Prostate gland (tissue), 2 donors: ENCODE measurements at regions not wholly inside any gene's neighbourhood (a gene's known extent, or its start where the extent isn't known, plus 50 kb on each side); places are given as distances from the start of the nearest gene placed in this dataset.

Experiments used
- DNase-seq: peaks from one replicate; pipeline ENCODE4 v3.0.0-alpha.2; 2019; ENCODE audit warnings: low spot score
- H3K27ac ChIP-seq, 2 donors: fragments of 200-600 bp; sonication (generic); 2 replicates each; pipeline ENCODE4 v1.5.1; 2017 to 2019
- H3K27me3 ChIP-seq: fragments of 200-600 bp; sonication (generic); replicated peaks from 2 replicates; pipeline ENCODE4 v1.5.1; 2019; ENCODE audit not compliant: insufficient read depth
- H3K36me3 ChIP-seq, 2 donors: fragments of 200-600 bp; sonication (generic); 1 replicate in 1 of 2; 2 replicates in 1 of 2; pipeline versions ENCODE4 v1.5.1 to v1.8.1; 2017 to 2019
- H3K4me1 ChIP-seq: fragments of 200-600 bp; sonication (generic); replicated peaks from 2 replicates; pipeline ENCODE4 v1.5.1; 2019
- H3K4me3 ChIP-seq, 2 donors: fragments of 200-600 bp; sonication (generic); 2 replicates each; pipeline ENCODE4 v1.5.1; 2017 to 2019
- H3K9me3 ChIP-seq: fragments of 200-600 bp; sonication (generic); 2 replicates; pipeline ENCODE4 v1.5.1; 2017
- CTCF ChIP-seq, 4 experiments: fragments of 200-600 bp in 2 of 4; fragments of 450-650 bp in 2 of 4; sonication (generic) in 2 of 4; IDR thresholded peaks; 1 replicate in 3 of 4; 2 replicates in 1 of 4; pipeline ENCODE4 v1.5.1; 2016 to 2019; ENCODE audit warnings: antibody characterized with exemption in 4 of 4, mild to moderate bottlenecking in 2 of 4, moderate library complexity in 2 of 4
- POLR2A ChIP-seq: fragments of 450-650 bp; IDR thresholded peaks from one replicate; pipeline ENCODE4 v1.6.1; 2016; ENCODE audit warnings: antibody characterized with exemption, mild to moderate bottlenecking
- POLR2AphosphoS5 ChIP-seq: sonication (generic); formaldehyde crosslinking; IDR thresholded peaks from one replicate; pipeline ENCODE4 v1.6.1; 2017; ENCODE audit warnings: antibody characterized with exemption
- WGBS: methylation state at CpG from one replicate; pipeline ENCODE4 v1.1.5; 2018; 5-methylcytosine and 5-hydroxymethylcytosine counted together
- intact Hi-C: fragments of 100-400 bp; cut with DNase I; formaldehyde crosslinking; loops from one replicate; pipeline ENCODE4 v1.14.2; 2022

DNA sequence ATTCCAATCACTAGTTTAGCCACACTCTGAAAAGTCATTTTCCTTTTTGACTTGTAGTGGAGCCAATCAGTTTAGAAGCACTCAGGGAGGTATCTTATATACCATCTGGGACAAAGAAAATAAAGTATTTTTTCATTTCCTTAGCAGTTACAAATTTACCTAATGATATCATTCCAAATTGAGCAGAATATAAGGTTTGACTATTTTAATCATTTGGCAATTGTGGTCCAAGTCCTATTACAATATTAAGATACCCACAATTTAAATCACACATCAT lies 170.6 kb downstream of the LTN1 start:
- TF ChIP-seq POLR2A (no peak), CTCF (IDR thresholded peaks at IDR 0.05) (no peak), POLR2AphosphoS5 (no peak)
- intact Hi-C loops = loop anchor here (5.0 kb wide), 2 partner anchors 60 to 70 kb away; no protein-coding TSS in a partner anchor
- H3K4me3 ChIP-seq = no peak overlapping the region
- H3K4me1 ChIP-seq = peaks cover 4% of the 10 kb centered on the region
- no peaks in the 10 kb centered on the region for H3K27me3 ChIP-seq
- H3K36me3 ChIP-seq = no peaks in the 10 kb centered on the region
- H3K27ac ChIP-seq = peak overlapping the region; percentile 17 to 57
- no peaks in the 10 kb centered on the region for H3K9me3 ChIP-seq
- DNase-seq = no peak

DNA sequence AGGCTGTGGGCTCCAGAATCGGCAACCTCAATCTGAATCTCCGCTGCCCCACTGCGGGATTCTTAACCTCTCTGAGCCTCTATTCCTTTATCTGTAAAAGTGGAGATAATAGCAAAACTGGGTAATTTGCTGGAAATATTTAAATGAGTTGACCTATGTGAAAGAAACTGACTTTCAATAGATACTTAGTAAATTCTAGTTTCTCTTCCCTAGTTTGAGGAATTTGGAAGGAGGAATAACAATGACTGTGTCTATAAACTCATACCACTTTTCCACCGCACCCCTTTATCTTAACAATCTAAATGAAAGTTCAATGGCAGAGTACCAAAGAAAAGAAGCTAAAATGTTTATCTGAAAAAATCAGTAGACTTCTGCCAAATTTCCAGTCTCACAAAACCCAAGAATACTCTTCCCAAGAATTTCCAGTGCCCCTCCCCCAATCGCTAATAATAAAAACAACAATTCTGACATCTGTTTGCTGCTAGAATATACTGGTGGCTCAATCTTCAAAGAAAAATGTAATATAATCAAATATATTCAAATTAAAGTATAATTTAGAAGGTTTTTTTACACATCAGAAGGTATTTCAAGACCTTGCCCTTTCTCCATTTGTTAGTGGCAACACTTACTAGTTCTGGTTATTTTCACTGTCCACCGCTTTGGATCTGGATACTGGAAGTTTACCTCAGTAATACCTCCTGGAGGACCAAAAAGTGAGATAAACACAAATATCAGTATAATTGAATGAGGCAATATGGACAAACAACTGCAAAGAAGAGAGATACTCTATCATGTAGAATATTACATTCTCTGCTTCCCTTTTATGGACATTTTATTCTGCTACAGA lies 171.2 kb downstream of the LTN1 start:
- 40% methylated on average over 6 of the region's 6 CpGs for WGBS

GRCh38 chr21:28818663-28819278 lies 173.9 kb downstream of the LTN1 start:
- 92% methylated on average over 4 of the region's 4 CpGs for WGBS
- Histone ChIP-seq H3K36me3 (no peaks in the 10 kb centered on the region), H3K27ac (no peak overlapping the region), H3K27me3 (no peaks in the 10 kb centered on the region), H3K9me3 (no peaks in the 10 kb centered on the region), H3K4me3 (no peak overlapping the region), H3K4me1 (peaks cover 2% of the 10 kb centered on the region)
- no peak for TF ChIP-seq POLR2AphosphoS5
- intact Hi-C loops = no loop called here
- DNase-seq = no peak

More for the DNA sequence above, 171.2 kb downstream of the LTN1 start:
- no peaks in the 10 kb centered on the region for H3K27me3 ChIP-seq
- no peak for TF ChIP-seq POLR2A
- TF ChIP-seq CTCF (IDR thresholded peaks at IDR 0.05) = no peak
- no peak for TF ChIP-seq POLR2AphosphoS5
- peaks cover 4% of the 10 kb centered on the region for H3K4me1 ChIP-seq
- intact Hi-C loops = loop anchor here (5.0 kb wide), 2 partner anchors 61 to 69 kb away; no protein-coding TSS in a partner anchor
- H3K4me3 ChIP-seq = no peak overlapping the region
- peak overlapping the region; percentile 38 to 57 for H3K27ac ChIP-seq
- no peaks in the 10 kb centered on the region for H3K9me3 ChIP-seq
- no peak for DNase-seq
- H3K36me3 ChIP-seq = no peaks in the 10 kb centered on the region

DNA sequence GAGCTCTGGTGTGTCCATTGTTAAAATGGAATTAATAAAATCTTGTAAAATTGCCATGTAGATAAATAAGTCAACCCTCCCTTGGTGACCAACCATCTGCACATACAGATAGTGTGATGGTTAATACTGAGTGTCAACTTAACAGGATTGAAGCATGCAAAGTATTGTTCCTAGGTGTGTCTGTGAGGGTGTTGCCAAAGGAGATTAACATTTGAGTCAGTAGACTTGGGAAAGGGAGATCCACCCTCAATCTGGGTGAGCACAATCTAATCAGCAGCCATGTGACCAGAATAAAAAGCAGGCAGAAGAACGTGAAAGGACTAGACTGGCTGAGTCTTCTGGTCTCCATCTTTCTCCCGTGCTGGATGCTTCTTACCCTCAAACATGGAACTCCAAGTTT lies 174.8 kb downstream of the LTN1 start:
- Histone ChIP-seq H3K27ac (no peak overlapping the region), H3K9me3 (no peaks in the 10 kb centered on the region), H3K36me3 (no peaks in the 10 kb centered on the region), H3K4me1 (no peaks in the 10 kb centered on the region), H3K27me3 (no peaks in the 10 kb centered on the region), H3K4me3 (no peak overlapping the region)
- intact Hi-C loops = no loop called here
- WGBS = 91% methylated on average over 2 of the region's 2 CpGs
- DNase-seq = no peak
- TF ChIP-seq POLR2AphosphoS5 (no peak), POLR2A (no peak), CTCF (IDR thresholded peaks at IDR 0.05) (no peak)

DNA sequence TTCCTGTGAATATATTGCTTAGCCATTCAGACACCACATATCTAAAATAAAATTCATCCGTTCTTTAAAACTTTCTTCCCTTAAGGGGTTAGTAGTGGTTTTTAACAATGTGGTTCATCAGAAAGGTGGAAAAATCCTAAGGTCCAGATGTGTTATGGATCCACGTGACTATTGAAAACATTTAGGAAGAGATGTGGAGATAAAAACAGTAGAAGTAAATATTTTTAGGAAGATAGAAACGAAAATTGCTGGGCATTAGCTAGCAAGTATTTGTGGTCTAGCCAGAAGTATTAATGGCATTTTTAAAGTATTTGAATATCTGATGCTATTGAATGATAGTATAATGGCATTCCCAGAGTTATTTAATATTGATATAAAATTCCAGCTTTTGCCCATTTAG lies 180.8 kb downstream of the LTN1 start:
- H3K27ac ChIP-seq = no peak overlapping the region
- no peaks in the 10 kb centered on the region for H3K4me1 ChIP-seq
- WGBS = 72% methylated on average over 3 of the region's 3 CpGs
- no peaks in the 10 kb centered on the region for H3K36me3 ChIP-seq
- H3K27me3 ChIP-seq = no peaks in the 10 kb centered on the region
- TF ChIP-seq POLR2A (no peak), POLR2AphosphoS5 (no peak), CTCF (IDR thresholded peaks at IDR 0.05) (no peak)
- H3K4me3 ChIP-seq = no peak overlapping the region
- intact Hi-C loops = no loop called here
- no peaks in the 10 kb centered on the region for H3K9me3 ChIP-seq
- no peak for DNase-seq
